ENCODE measurements at regions not wholly inside any gene's neighbourhood (a gene's known extent, or its start where the extent isn't known, plus 50 kb on each side); places are given as distances from the start of the nearest gene placed in this dataset.

GRCh38 chr1:58883888-58884482 is 100.1 kb upstream of the JUN start:
- TF ChIP-seq CTCF (IDR thresholded peaks at IDR 0.05) = no peak
- no peak for TF ChIP-seq POLR2A (IDR thresholded peaks at IDR 0.05)
